GM12892 (cell line): ENCODE measurements at regions not wholly inside any gene's neighbourhood (a gene's known extent, or its start where the extent isn't known, plus 50 kb on each side); places are given as distances from the start of the nearest gene placed in this dataset.

Experiments
- DNase-seq: peaks from one replicate; pipeline ENCODE4 v3.0.0; 2011; ENCODE audit not compliant: insufficient read length
- FAIRE-seq: peaks from 2 replicates; lab custom pipeline; 2011; peaks lifted over from hg19 to GRCh38; lab: Jason Lieb, UNC
- POLR2A ChIP-seq: IDR thresholded peaks from 2 replicates; pipeline ENCODE4 v1.6.1; 2011; ENCODE audit warnings: low read depth, low read length, control low read depth
- POLR2AphosphoS5 ChIP-seq: IDR thresholded peaks from 2 replicates; pipeline ENCODE4 v1.6.1; 2011; ENCODE audit warnings: low read depth, low read length, control low read depth
- TAF1 ChIP-seq: IDR thresholded peaks from 2 replicates; pipeline ENCODE4 v1.6.1; 2011; ENCODE audit warnings: low read depth, mild to moderate bottlenecking, control low read depth, low read length, borderline replicate concordance

DNA sequence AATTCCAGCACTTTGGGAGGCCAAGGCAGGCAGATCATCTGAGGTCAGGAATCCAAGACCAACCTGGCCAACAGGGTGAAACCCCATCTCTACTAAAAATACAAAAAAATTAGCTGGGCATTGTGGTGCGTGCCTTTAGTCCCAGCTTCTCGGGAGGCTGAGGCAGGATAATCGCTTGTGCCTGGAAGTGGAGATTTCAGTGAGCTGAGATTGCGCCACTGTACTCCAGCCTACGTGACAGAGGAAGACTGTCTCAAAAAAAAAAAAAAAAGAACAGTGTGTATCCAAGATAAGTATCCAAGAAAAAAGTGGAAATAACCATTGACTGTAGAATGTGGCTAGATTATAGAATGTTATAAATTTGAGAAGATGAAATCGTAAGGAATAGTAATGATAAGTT lies 142.1 kb downstream of the FAM124B start:
- FAIRE-seq = no peak
- DNase-seq = no peak
- TF ChIP-seq TAF1 (no peak), POLR2A (no peak), POLR2AphosphoS5 (no peak)

DNA sequence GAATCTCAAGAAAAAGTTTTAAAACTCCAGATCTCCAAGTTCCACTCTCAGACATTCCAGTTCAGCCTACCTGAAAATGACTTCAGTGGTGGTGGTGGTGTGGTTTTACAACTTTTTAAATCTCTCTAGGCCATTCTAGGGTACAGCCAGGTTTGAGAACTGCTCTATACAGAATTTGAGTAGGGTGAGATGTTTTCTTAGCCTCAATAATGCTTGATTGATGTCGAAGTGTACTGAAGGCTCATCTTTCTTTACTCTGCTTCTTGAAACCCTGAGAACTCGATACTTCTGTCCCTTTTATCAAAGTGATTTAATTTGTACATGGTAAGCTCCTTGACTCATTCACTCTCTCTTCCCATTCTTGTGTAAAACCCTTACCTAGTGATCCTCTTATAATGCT lies 143.8 kb downstream of the FAM124B start:
- DNase-seq (no peak), FAIRE-seq (no peak)
- TF ChIP-seq POLR2A (no peak), TAF1 (no peak), POLR2AphosphoS5 (no peak)

DNA sequence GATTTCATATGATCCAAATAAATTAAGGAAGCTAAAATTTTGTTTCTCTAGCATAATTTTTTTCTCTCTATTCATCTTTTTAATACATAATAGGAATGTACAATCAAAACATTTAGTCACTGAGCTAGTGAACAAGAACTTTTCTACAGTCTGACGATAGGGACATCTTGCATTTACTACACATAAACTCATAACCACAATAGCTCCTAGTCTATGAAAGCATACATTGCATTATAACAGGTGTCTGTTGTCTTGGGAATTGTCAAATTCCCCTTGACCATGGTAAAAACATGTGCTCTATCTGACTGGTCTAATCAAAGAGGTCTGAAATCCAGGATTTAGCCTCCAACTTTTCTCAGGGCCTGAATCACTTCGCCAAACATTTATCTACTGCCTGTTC lies 144.8 kb downstream of the FAM124B start:
- no peak for TF ChIP-seq TAF1
- no peak for TF ChIP-seq POLR2AphosphoS5
- no peak for TF ChIP-seq POLR2A
- DNase-seq (no peak), FAIRE-seq (no peak)

DNA sequence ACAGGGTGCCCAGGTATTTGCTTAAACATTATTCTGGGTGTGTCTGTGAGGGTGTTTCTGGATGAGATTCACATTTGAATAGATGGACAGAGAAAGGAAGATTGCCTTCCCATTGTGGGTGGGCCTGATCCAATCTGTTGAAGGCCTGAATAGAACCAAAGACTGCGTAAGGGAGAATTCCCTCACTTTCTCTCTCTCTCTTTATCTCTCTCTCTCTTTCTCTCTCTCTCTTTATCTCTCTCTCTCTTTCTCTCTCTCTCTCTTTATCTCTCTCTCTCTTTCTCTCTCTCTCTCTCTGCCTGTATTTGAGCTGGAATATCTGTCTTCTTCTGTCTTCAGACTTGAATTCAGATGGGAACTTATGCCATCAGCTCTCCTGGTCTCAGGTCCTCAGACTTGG lies 148.4 kb downstream of the FAM124B start:
- no peak for DNase-seq
- FAIRE-seq = no peak
- TF ChIP-seq POLR2AphosphoS5 (no peak), TAF1 (no peak), POLR2A (no peak)

DNA sequence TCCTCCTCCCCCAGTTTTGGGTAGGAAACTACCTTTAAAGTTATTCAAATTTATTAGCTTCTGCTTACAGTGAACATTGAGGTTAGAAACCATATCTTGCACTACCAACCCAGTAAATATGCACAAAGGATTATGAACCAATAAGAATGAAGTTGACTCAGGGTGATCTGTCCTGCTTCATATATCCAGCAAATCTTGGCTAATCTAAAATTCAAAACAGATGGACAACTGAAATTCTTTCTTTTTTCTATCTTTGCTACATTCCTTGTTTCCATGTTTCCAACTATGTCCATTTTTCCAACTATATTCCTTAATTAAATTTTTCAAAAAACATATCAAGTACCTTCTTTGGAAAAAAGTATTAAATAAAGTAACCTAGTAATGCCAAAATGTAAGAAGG lies 149.3 kb downstream of the FAM124B start:
- FAIRE-seq (no peak), DNase-seq (no peak)

DNA sequence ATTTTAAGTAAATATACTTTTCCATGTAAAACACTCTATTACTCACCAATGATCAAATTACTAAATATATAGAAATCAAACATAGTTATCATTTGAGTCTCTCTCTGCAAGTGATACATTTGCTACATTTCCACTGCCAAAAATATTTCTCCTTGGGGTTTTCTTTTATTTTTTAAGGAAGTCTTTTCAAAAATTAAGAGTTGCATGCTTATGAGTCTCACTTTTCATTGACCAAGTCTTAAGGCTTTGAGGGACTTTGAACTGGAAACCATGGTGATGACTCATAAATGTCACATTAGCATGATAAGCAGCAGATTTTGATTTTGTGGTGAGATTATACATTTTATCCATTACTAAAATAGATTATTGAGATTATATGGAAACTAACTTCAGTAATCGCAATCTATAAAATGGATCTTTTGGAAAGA lies 152.9 kb downstream of the FAM124B start:
- TF ChIP-seq TAF1 (no peak), POLR2AphosphoS5 (no peak), POLR2A (no peak)
- no peak for DNase-seq
- FAIRE-seq = no peak

More for the DNA sequence above, 149.3 kb downstream of the FAM124B start:
- TF ChIP-seq POLR2A = no peak
- TF ChIP-seq POLR2AphosphoS5 = no peak
- TF ChIP-seq TAF1 = no peak

DNA sequence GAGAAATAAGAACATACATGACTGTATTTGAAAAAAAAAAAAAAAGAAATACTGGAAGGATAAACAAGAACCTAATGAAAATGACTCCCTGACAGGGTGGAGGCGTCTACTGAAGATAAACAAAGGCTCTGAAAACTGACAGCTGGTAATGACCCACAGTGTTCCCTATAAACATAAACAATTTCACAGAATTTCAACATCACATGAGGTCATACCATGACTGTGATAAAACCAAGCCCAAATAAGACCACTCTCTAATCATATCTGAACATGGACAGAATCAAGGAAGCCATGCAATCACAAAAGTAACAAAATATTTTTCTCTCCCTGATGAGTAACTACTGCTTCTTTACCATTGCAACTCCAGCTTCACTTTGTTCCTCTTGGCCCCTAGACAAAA lies 159.3 kb downstream of the FAM124B start:
- no peak for FAIRE-seq
- no peak for DNase-seq
- TF ChIP-seq POLR2AphosphoS5 (no peak), TAF1 (no peak), POLR2A (no peak)

DNA sequence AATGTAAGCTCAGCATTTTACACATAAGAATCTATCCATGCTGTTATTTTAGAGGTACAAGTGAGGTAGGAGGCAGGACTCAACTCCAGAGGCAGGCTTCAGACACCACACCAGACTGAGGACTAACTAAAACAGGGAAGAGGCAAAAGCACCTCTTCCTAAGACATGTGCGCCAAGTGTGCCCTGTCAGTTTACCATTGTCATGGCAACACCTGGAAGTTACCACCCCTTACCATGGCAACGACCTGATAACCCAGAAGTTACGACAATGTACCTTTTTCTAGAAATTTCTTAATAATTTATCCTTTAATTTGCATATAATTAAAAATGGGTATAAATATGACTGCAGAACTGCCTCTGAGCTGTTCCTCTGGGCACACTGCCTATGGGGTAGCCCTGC lies 160.1 kb downstream of the FAM124B start:
- FAIRE-seq = no peak
- no peak for DNase-seq

DNA sequence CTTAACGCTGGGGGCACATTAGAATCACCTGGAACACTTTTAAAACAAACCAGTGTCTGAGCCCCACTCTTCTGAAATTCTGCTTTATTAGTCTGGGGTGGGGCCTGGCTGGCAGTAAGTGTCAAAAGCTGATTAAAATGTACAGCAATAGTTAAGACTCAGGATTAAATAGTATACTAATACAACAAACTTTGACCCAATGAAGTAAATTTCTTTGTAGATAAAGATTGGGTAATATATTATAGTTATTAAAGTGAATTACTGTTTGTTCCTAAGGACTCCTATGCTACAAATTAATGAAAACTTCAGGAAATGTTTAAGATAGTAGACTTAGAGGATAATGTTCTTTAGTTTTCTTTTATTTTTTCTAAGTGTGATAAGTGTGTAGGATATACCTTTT lies 160.9 kb downstream of the FAM124B start:
- TF ChIP-seq POLR2A = no peak
- FAIRE-seq (no peak), DNase-seq (no peak)

More for the DNA sequence above, 160.1 kb downstream of the FAM124B start:
- TF ChIP-seq POLR2A (no peak), POLR2AphosphoS5 (no peak), TAF1 (no peak)

DNA sequence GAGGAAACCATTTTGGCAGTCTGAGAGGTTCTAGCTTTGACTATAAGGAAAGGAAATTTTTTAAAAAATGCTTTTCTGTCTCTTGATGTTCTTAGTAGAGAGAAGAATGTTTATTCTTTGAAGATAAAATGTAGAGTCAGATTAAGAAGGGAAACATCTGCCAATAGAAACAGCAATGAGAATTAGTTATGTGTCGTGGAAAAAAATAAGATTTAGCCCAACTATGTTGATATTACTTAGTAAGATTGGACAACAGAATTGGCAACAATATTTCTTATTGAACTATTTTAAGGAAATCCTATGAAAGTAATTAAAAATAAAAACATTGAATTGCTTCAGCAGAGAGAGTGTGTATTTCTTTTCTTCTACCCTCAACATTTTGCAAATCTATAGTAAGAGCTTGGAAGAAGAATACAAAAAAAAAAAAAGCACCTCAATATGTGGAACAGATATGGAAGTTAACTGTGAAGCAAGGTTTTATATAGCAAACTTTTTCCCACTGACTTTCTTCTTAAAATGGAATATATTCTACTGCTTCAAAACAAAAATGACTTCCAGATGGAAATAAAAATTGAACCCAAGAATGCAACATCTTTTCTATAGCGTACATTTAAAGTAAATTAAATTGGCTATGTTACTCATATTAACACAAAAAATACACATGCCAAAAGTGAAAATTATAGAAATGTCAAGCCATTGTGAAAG lies 177.9 kb downstream of the FAM124B start:
- no peak for TF ChIP-seq POLR2A
- no peak for TF ChIP-seq POLR2AphosphoS5
- no peak for TF ChIP-seq TAF1
- FAIRE-seq (no peak), DNase-seq (no peak)

DNA sequence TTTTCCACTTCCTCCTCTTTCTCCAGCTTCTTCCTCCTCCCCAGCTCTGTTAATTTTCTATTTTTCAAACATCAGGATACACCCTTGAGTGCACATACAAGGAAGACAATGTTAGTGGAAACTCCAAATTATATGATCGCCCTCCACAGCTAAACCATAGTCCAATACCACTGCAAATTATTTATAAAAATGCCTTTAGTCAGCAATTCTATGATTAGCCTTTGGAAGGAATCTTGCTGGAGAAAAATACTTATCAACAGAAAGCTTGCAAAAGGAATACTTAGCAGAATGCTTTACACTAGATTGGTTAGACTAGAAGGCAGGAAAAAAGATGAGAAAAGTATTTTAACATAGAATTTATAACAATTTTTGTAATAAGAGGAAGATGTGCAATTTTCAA lies 178.9 kb downstream of the FAM124B start:
- DNase-seq (no peak), FAIRE-seq (no peak)
- TF ChIP-seq POLR2A (no peak), POLR2AphosphoS5 (no peak), TAF1 (no peak)

DNA sequence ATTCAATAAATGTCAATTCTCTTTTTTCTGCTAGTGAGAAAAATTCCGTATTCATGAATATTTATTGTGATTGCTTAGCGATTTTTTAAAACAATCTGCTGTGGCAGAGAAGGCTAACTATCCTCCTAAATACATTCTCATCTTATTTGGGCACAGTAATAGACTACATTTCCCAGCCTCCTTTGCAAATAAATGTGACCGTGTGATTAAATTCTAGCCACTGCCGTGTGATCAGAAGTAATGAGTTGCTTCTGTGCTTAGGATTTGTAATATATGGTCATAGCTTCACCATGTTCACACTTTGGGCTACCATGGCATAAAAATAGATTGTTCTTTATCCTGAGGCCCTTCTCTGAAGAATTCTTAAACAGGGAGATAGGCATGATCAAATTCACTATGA lies 179.6 kb downstream of the FAM124B start:
- no peak for FAIRE-seq
- no peak for DNase-seq
- TF ChIP-seq TAF1 (no peak), POLR2A (no peak), POLR2AphosphoS5 (no peak)
